ENCODE measurements at regions not wholly inside any gene's neighbourhood (a gene's known extent, or its start where the extent isn't known, plus 50 kb on each side); places are given as distances from the start of the nearest gene placed in this dataset.

- TF ChIP-seq, protein P1, sequence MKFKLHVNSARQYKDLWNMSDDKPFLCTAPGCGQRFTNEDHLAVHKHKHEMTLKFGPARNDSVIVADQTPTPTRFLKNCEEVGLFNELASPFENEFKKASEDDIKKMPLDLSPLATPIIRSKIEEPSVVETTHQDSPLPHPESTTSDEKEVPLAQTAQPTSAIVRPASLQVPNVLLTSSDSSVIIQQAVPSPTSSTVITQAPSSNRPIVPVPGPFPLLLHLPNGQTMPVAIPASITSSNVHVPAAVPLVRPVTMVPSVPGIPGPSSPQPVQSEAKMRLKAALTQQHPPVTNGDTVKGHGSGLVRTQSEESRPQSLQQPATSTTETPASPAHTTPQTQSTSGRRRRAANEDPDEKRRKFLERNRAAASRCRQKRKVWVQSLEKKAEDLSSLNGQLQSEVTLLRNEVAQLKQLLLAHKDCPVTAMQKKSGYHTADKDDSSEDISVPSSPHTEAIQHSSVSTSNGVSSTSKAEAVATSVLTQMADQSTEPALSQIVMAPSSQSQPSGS (IDR thresholded peaks at IDR 0.05; ENCODE audit: low read length): no peak
- TF ChIP-seq RBBP5 (IDR thresholded peaks at IDR 0.05; ENCODE audit: borderline replicate concordance, low read depth, low read length): no peak
- TF ChIP-seq CTCF (IDR thresholded peaks at IDR 0.05; ENCODE audit: control extremely low read depth in 1 of 3, insufficient read depth in 1 of 3, low read depth in 1 of 3, low read length in 3 of 3): no peak
These were observed 284.1 kb downstream of the DSEL start (continued) for GRCh38 chr18:67232406-67232805.

All from H1 (cell line).